Coronary artery (tissue), 2 donors: ENCODE measurements at regions not wholly inside any gene's neighbourhood (a gene's known extent, or its start where the extent isn't known, plus 50 kb on each side); places are given as distances from the start of the nearest gene placed in this dataset.

Experiments
- DNase-seq: peaks from one replicate; pipeline ENCODE4 v3.0.0-alpha.2; 2017; ENCODE audit warnings: low spot score
- H3K27ac ChIP-seq, 2 donors: fragments of 200-600 bp; sonication (generic); one replicate each; pipeline ENCODE4 v1.5.1; 2016 to 2019
- H3K4me3 ChIP-seq: fragments of 200-600 bp; sonication (generic); 2 replicates; pipeline ENCODE4 v1.5.1; 2016; ENCODE audit warnings: mild to moderate bottlenecking, moderate library complexity
- CTCF ChIP-seq: fragments of 200-600 bp; sonication (generic); IDR thresholded peaks from one replicate; pipeline ENCODE4 v1.5.1; 2019; ENCODE audit warnings: antibody characterized with exemption

- TF ChIP-seq CTCF = no peak
- H3K27ac ChIP-seq = no peak overlapping the region
- DNase-seq = no peak
- no peak overlapping the region for H3K4me3 ChIP-seq
Observed at GRCh38 chr3:153617463-153617862, 455.4 kb downstream of the RAP2B start.

- DNase-seq = no peak
- Histone ChIP-seq H3K27ac (no peak overlapping the region), H3K4me3 (no peak overlapping the region)
- TF ChIP-seq CTCF = no peak
Observed at GRCh38 chr3:153618176-153618575, 456.1 kb downstream of the RAP2B start.

- Histone ChIP-seq H3K4me3 (no peak overlapping the region), H3K27ac (no peak overlapping the region)
- TF ChIP-seq CTCF = no peak
- no peak for DNase-seq
Observed at GRCh38 chr3:153619268-153619667, 457.2 kb downstream of the RAP2B start.

GRCh38 chr3:153621953-153622352 is 459.9 kb downstream of the RAP2B start:
- DNase-seq = no peak
- no peak for TF ChIP-seq CTCF
- H3K27ac ChIP-seq = no peak overlapping the region

GRCh38 chr3:153623834-153624233 is 461.8 kb downstream of the RAP2B start:
- TF ChIP-seq CTCF = no peak
- Histone ChIP-seq H3K4me3 (no peak overlapping the region), H3K27ac (no peak overlapping the region)
- no peak for DNase-seq

More at GRCh38 chr3:153621953-153622352, 459.9 kb downstream of the RAP2B start:
- no peak overlapping the region for H3K4me3 ChIP-seq

- DNase-seq = no peak
- Histone ChIP-seq H3K4me3 (no peak overlapping the region), H3K27ac (no peak overlapping the region)
- no peak for TF ChIP-seq CTCF
Observed at GRCh38 chr3:153624310-153625030, 462.4 kb downstream of the RAP2B start.

- Histone ChIP-seq H3K27ac (no peak overlapping the region), H3K4me3 (no peak overlapping the region)
- DNase-seq = no peak
- TF ChIP-seq CTCF = no peak
Observed at GRCh38 chr3:153625506-153625905, 463.5 kb downstream of the RAP2B start.
